HG03432 (cell line): ENCODE measurements at regions not wholly inside any gene's neighbourhood (a gene's known extent, or its start where the extent isn't known, plus 50 kb on each side); places are given as distances from the start of the nearest gene placed in this dataset.

Experiments
- ATAC-seq: cut with Tn5 transposase; IDR thresholded peaks from one replicate; pipeline ENCODE4 v1.9.1; 2021; ENCODE audit warnings: mild to moderate bottlenecking, moderate library complexity; ENCODE audit not compliant: unreplicated experiment

- ATAC-seq, result no peak
Observed at GRCh38 chr15:31239409-31239808, 87.2 kb upstream of the KLF13 start.

GRCh38 chr15:31241888-31242522 is 84.6 kb upstream of the KLF13 start:
- no peak for ATAC-seq

- ATAC-seq, result no peak
Observed at GRCh38 chr15:31243895-31244294, 82.7 kb upstream of the KLF13 start.

DNA sequence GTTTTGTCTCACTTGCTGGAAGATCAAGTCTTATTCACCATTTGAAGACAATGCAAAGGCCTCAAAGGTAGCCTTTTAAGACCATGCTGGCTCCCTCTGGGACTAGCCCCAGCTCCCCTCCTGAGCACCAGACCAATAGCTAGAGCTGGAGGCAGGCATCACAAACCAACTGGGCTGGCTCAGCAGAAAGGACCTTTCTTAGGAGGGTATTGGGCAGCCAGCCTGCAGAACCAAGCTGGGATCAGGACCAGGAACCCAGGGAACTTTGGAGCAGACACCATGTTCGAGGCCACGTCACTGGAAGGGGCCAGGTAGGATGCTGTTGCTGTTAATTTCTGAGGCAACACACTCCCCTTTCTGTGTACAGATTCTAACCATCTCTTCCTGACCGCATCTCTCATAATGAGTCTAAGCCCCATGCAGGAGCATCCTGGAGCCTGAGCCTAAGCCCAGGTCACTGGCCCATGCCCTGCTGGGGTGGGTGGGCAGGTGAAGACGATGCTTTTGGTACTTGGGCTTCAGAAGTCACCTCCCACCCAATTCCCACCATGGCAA is 81.4 kb upstream of the KLF13 start:
- no peak for ATAC-seq

GRCh38 chr15:31245756-31246155 is 80.9 kb upstream of the KLF13 start:
- ATAC-seq, result no peak

DNA sequence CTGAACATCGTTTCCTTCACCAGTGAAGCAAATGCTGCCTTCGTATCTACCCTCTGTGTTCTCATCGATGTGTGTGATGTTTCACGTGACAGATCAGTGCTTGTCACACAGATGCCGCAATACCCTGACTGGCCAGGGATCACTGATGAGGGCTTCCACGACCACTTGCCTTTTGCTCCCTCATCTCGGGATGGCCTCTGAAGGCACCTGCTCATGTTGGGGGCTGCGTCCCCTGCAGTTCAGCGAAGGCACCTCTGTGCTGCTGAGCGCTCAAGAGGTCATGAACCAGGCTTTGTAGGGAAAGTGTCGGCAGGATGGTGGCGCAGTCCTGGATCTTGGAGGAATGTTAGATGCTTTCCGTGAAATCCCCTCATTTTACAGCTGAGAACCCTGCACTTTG is 79.2 kb upstream of the KLF13 start:
- no peak for ATAC-seq

- no peak for ATAC-seq
Observed at GRCh38 chr15:31248263-31248662, 78.4 kb upstream of the KLF13 start.

GRCh38 chr15:31248951-31249350 is 77.7 kb upstream of the KLF13 start:
- no peak for ATAC-seq

DNA sequence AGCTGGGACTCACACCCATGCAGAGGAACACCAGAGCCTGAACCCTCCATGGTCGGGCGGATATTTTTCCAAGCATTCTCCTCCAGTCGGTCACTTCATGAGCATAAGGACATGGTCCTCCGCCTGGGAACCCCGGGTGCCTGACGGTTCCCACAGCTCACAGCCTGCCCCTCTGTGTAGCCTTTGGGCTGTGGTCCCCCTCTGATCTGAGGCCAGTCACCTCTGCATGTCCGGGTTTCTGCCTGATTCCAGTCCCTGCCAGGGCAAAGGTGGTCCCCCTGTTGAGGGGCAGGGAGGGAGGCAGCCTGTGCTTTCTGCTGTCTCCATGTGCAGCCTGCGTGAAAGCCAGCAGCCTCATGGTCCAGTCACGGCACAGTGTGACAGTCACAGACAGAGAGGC is 76.6 kb upstream of the KLF13 start:
- ATAC-seq, result no peak

DNA sequence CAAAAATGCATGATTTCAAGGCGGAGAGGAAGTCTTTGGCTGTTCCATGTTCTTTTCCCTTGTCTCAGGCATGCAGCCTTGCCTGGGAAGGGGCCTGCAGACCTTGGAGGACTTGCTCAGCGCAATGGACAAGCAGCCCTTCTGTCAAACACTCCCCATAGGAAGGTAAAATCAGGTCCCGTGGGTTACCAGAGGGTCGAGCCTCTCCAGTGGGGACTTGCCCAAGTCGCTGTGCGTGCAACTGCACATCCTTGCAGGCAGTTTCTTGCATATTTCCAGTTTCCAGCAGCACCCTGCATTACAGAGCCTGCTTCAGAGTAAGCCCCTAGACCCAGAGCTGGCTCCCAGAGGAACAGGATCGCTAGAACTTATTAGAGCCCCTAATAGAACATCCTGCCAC is 75.5 kb upstream of the KLF13 start:
- no peak for ATAC-seq

DNA sequence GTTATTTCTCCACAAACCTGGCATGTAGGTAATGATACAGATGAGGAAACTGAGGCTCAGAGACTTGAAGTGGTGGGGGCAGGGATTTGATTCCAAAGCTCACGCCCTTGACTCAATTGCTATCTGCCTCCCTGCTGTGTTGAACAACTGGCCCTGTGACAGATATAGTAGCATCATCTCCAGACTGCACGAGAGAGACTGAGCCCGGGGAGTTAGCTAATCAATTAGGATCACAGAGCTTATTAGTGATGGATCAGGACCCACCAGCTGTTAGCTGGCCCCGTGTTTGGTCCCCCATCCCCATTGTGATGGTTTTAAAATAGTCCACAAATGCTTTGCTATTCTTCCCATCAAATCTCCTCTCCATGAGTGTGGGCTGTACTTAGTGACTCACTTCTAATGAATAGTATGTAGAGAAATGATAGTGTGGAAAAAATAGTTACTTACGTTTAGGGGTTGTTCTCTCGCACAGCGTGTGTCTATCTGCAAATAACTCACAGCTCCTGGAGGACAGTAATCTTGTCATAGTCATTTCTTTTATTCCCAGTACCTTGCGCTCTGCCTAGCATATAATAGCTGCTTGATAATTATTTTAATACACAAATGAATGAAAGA is 74.4 kb upstream of the KLF13 start:
- no peak for ATAC-seq

GRCh38 chr15:31254431-31255175 is 72.0 kb upstream of the KLF13 start:
- ATAC-seq, result no peak

DNA sequence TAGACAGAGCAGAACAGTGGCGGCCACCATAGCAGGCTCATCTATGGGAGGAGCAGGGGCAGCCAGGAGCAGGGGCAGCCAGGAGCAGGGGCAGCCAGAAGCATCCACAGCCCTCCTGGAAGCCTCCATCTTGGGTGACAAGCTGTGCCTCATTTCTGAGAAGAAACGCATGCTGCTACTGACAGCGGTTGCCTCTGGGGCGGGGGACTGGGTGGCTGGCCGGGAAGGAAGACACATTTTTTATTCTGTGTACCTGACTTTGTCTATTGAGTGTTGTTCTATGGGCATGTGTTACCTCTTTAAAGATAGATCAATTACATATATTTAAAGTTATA is 71.5 kb upstream of the KLF13 start:
- no peak for ATAC-seq

DNA sequence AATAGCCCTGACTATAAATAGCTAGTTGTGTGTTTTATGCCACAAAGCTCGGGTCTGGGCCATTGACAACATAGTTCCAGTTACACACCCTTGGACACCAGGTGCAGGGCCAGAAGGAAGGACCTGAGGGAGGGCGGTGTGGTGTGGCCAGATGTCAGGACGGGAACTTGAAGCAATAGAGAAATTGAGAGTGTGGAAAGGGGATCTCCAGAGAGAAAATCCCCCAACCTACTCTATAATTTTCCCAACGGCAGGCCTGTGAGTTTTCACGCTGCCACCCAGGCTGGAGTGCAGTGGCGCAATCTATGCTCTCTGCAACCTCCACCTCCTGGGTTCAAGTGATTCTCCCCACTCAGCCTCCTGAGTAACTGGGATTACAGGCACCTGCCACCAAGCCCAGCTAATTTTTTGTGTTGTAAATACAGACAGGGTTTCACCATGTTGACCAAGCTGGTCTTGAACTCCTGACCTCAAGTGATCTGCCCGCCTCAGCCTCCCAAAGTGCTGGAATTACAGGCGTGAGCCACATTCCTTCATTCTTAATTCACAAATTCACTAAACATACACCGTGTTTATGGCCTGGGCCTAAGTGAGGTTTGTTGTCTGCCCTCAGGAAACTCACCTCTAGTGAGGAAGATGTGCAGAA is 70.8 kb upstream of the KLF13 start:
- peak; percentile 69 for ATAC-seq

- ATAC-seq, result no peak
Observed at GRCh38 chr15:31256378-31257265, 70.0 kb upstream of the KLF13 start.

DNA sequence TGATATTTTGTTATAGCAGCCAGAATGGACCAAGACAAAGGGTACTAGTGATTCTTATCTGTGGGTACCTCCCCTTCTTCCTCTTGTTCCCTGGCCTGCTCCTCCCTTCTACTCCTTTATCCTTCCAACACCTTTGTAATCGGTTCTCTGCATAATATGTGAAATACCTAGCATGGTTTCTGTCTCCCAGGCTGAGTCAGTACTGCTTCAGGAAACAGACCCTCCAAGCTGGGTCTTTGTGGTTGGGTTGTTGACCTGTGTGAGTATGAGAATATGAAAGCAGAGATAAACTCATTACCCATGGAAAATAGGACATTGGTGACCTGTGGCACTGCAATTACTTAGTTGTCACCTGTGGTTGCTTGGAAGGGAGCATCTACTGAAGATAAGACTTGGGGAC is 69.3 kb upstream of the KLF13 start:
- no peak for ATAC-seq

- ATAC-seq, result no peak
Observed at GRCh38 chr15:31258260-31258659, 68.4 kb upstream of the KLF13 start.

- no peak for ATAC-seq
Observed at GRCh38 chr15:31259562-31260252, 66.9 kb upstream of the KLF13 start.

DNA sequence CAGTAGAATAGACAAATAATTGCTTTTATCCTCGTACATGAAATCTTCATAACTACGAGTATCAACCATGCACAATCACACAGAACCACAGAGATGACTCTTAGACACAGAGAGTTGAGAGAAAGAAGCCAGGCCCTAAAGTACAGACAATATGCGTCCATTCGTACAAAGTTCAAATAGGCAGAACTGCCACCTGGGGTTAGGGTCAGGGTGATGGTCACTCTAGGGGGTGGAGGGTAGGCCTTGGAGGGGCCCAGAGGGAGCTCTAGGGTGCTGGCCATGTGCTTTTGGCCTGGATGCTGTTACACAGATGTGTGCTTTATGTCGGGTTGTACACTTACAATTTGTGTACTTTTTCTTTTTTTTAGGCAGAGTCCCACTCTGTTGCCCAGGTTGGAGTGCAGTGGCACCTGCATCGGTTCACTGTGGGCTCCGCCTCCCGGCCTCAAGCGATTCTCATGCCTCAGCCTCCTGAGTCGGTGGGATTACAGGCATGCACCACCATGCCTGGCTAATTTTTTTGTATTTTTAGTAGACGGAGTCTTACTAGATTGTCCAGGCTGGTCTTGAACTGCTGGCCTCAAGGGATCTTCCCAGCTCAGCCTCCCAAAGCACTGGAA is 65.9 kb upstream of the KLF13 start:
- ATAC-seq, result no peak
